ENCODE measurements at regions not wholly inside any gene's neighbourhood (a gene's known extent, or its start where the extent isn't known, plus 50 kb on each side); places are given as distances from the start of the nearest gene placed in this dataset.

DNA sequence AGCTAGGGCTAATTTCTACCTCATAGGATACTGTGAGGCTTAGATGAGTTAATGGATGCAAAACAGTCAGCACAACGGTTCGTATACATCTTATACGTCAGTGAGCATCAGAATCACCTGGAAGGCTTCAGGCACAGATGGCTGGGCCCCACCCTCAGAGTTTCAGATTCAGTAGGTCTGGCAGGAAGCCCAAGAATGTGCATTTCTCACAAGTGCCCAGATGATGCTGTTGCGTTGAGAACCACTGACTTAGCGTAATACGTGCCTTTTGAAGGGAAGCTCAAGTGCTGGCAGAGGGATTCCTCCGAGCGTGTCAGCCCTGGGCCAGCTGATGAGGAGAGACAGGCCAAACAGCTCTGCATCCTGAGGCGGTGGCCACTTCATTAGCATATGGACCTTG, 117.1 kb upstream of the WWC1 start:
- no peak overlapping the region for H3K4me3 ChIP-seq (ENCODE audit: low read length)
- no peak for TF ChIP-seq CTCF (IDR thresholded peaks at IDR 0.05; ENCODE audit: insufficient read depth, low read depth, low read length, missing control alignments)
- peak; percentile 37 for DNase-seq (ENCODE audit: low read depth)

- H3K4me3 ChIP-seq (ENCODE audit: low read length) = no peak overlapping the region
- TF ChIP-seq CTCF (IDR thresholded peaks at IDR 0.05; ENCODE audit: insufficient read depth, low read depth, low read length, missing control alignments) = no peak
- no peak for DNase-seq (ENCODE audit: low read depth)
Measured at GRCh38 chr5:168176251-168176650, 115.2 kb upstream of the WWC1 start.

DNA sequence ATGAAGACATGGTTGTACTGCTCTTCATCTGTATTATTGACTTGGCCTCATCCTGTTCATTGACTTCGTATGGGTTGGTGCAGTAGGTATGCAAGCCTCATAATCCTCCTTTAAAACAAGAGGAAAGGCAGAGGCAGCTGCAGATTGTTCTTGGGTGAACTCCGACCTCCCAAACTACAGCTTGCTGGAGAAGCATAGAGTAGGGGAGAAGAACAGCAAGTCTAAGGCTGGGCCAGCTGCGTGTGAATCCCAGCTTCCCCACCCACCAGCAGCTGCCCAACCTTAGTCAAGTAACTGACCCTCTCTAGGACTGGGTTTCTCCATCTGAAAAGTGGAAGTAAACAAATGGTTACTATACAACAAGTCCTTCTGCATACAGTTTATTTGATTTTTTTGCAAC, 114.5 kb upstream of the WWC1 start:
- no peak overlapping the region for H3K4me3 ChIP-seq (ENCODE audit: low read length)
- no peak for TF ChIP-seq CTCF (IDR thresholded peaks at IDR 0.05; ENCODE audit: insufficient read depth, low read depth, low read length, missing control alignments)
- DNase-seq (ENCODE audit: low read depth) = no peak

- H3K4me3 ChIP-seq (ENCODE audit: low read length) = no peak overlapping the region
- no peak for TF ChIP-seq CTCF (IDR thresholded peaks at IDR 0.05; ENCODE audit: insufficient read depth, low read depth, low read length, missing control alignments)
- no peak for DNase-seq (ENCODE audit: low read depth)
Measured at GRCh38 chr5:168177831-168178450, 113.5 kb upstream of the WWC1 start.

DNA sequence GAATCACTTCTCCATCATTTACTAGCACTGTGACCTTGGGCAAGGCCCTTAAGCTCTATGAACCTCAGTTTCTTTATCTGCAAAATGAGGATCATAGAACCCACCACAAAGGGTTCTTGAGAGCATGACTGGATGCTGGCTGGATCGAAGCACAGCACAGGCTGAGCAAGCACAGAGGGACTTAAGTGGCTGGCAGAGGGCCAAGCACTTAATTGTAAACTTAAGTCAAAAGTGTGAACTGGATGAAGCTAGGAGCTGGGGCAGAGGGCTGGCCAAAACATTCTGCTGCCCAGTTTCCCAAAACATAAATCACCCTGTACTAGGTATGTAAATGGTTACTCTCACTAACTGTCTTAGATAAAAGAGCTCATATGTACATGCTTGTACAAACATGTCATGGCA, 112.3 kb upstream of the WWC1 start:
- TF ChIP-seq CTCF (IDR thresholded peaks at IDR 0.05; ENCODE audit: insufficient read depth, low read depth, low read length, missing control alignments) = no peak
- H3K4me3 ChIP-seq (ENCODE audit: low read length) = no peak overlapping the region
- peak; percentile 6 for DNase-seq (ENCODE audit: low read depth)

GRCh38 chr5:168182269-168182668, 109.2 kb upstream of the WWC1 start:
- no peak for TF ChIP-seq CTCF (IDR thresholded peaks at IDR 0.05; ENCODE audit: insufficient read depth, low read depth, low read length, missing control alignments)
- no peak for DNase-seq (ENCODE audit: low read depth)
- H3K4me3 ChIP-seq (ENCODE audit: low read length) = no peak overlapping the region

DNA sequence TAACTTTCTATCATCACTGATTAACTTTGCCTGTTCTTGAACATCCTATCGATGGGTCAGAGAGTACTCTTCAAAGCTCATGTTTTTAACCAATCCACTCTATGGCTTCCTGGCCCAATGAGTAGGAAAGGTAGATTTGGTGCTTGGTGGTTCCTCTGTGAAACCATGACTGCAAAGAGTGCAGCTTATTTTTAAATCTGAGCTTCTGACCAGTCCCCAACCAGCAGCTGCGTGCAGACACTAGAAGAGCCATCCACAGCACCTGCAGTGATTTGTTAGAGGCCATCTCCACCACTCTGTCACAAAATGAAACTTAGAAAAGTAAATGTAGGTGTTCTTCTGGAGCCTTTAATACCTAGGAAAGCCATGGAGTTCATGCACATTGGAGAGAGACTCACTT, 107.3 kb upstream of the WWC1 start:
- TF ChIP-seq CTCF (IDR thresholded peaks at IDR 0.05; ENCODE audit: insufficient read depth, low read depth, low read length, missing control alignments) = no peak
- no peak for DNase-seq (ENCODE audit: low read depth)
- no peak overlapping the region for H3K4me3 ChIP-seq (ENCODE audit: low read length)
